HL-60 (cell line): ENCODE measurements at regions not wholly inside any gene's neighbourhood (a gene's known extent, or its start where the extent isn't known, plus 50 kb on each side); places are given as distances from the start of the nearest gene placed in this dataset.

ENCODE experiments used
- POLR2AphosphoS5 ChIP-seq: IDR thresholded peaks from 2 replicates; pipeline ENCODE4 v1.6.1; 2012; ENCODE audit warnings: low read depth
- TF ChIP-seq, protein P1 (sequence below): IDR thresholded peaks from one replicate; pipeline ENCODE4 v1.5.1; 2011; ENCODE audit warnings: low read length, control low read depth, inconsistent platforms; ENCODE audit not compliant: insufficient read depth
- TF ChIP-seq, protein P2 (sequence below): IDR thresholded peaks from 2 replicates; pipeline ENCODE4 v1.6.1; 2012; ENCODE audit warnings: low read depth; ENCODE audit not compliant: insufficient replicate concordance

DNA sequence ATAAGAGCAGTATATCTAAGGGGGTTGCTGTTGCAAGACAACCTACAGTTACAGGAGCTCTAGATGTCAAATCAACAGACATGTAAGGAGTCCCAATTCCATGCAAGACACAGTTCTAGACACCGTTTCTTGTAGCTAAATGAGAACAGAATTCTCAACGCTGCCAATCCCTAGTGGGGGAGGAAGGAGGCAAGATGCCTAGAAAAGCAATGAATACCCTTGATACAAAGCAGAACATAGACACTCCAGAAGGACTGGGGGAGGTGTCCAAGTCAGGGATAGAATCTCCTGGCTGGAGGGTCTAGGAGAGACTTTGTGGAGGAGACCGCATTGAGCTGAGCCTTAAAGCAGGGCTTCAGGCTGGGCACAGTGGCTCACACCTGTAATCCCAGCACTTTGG, 280.2 kb downstream of the BUD13 start:
- TF ChIP-seq, protein P1, sequence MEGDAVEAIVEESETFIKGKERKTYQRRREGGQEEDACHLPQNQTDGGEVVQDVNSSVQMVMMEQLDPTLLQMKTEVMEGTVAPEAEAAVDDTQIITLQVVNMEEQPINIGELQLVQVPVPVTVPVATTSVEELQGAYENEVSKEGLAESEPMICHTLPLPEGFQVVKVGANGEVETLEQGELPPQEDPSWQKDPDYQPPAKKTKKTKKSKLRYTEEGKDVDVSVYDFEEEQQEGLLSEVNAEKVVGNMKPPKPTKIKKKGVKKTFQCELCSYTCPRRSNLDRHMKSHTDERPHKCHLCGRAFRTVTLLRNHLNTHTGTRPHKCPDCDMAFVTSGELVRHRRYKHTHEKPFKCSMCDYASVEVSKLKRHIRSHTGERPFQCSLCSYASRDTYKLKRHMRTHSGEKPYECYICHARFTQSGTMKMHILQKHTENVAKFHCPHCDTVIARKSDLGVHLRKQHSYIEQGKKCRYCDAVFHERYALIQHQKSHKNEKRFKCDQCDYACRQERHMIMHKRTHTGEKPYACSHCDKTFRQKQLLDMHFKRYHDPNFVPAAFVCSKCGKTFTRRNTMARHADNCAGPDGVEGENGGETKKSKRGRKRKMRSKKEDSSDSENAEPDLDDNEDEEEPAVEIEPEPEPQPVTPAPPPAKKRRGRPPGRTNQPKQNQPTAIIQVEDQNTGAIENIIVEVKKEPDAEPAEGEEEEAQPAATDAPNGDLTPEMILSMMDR: no peak
- TF ChIP-seq, protein P2, sequence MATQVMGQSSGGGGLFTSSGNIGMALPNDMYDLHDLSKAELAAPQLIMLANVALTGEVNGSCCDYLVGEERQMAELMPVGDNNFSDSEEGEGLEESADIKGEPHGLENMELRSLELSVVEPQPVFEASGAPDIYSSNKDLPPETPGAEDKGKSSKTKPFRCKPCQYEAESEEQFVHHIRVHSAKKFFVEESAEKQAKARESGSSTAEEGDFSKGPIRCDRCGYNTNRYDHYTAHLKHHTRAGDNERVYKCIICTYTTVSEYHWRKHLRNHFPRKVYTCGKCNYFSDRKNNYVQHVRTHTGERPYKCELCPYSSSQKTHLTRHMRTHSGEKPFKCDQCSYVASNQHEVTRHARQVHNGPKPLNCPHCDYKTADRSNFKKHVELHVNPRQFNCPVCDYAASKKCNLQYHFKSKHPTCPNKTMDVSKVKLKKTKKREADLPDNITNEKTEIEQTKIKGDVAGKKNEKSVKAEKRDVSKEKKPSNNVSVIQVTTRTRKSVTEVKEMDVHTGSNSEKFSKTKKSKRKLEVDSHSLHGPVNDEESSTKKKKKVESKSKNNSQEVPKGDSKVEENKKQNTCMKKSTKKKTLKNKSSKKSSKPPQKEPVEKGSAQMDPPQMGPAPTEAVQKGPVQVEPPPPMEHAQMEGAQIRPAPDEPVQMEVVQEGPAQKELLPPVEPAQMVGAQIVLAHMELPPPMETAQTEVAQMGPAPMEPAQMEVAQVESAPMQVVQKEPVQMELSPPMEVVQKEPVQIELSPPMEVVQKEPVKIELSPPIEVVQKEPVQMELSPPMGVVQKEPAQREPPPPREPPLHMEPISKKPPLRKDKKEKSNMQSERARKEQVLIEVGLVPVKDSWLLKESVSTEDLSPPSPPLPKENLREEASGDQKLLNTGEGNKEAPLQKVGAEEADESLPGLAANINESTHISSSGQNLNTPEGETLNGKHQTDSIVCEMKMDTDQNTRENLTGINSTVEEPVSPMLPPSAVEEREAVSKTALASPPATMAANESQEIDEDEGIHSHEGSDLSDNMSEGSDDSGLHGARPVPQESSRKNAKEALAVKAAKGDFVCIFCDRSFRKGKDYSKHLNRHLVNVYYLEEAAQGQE: no peak
- TF ChIP-seq POLR2AphosphoS5: no peak
